NCI-H2196 (cell line): ENCODE measurements at regions not wholly inside any gene's neighbourhood (a gene's known extent, or its start where the extent isn't known, plus 50 kb on each side); places are given as distances from the start of the nearest gene placed in this dataset.

Experiments
- DNase-seq: peaks from one replicate; lab custom pipeline; 2025; ENCODE audit not compliant: unreplicated experiment; lab: John Stamatoyannopoulos, UW

- DNase-seq: no peak
Observed at GRCh38 chr3:117434661-117435412, 725.3 kb downstream of the TUSC7 start.

GRCh38 chr3:117435506-117435905 lies 725.9 kb downstream of the TUSC7 start:
- DNase-seq: no peak

DNA sequence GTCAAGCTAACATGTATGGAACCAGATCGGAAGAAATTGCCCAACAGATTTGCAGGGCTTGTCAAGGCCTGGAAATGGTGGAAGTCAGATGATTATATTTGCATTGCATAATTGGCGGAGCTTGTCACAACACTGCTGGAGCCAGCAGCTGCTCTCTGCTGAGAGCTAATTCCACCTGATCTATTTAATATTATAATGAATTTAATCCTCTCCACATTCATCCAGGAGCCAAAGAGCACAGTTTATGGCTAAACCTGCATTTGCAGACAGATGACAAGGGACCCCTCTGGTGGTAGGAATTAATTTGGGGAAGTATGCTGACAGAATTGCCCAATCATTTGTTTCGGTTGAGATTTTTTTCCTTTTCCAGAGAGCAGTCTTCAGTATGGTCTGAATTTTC lies 730.2 kb downstream of the TUSC7 start:
- peak; percentile 87 for DNase-seq

GRCh38 chr3:117441851-117442250 lies 732.3 kb downstream of the TUSC7 start:
- no peak for DNase-seq

GRCh38 chr3:117442566-117442965 lies 733.0 kb downstream of the TUSC7 start:
- DNase-seq: no peak

DNA sequence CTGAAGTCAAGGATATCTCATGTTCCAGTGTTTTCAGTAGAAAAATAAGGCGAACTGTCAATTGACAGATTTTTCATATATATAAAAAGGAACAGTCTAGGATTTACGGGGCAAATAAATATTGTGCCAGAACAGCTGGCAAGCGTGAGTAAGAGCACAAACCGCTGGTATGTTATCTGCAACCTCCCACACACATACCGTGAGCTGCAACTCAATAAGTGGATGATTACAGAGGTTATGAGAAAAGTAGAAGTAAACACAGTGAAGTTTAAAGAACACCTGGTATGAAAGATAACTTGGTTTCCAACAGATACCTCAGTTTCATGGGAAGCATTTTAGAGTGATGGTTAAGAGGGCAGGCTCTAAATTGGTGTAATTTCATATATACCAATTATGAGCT lies 733.4 kb downstream of the TUSC7 start:
- no peak for DNase-seq

DNA sequence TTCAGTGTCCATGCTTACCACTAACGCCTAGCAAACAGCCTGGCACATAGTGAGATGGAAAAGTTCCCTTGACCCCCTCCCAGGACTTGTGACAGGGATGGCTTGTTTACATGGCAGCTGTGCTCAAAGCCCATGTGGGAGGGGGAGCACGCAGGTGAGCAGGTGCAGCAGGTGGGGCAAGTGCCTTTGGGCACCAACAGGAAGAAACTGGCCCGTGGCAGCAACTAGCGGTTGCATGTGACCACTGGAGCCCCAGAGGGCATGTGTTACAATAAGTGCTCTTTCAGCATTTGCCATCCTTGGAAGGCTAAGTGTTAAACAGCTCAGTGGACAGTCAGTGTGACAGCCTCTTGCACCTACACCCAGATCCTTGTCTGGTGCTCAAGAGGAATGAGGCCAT lies 734.6 kb downstream of the TUSC7 start:
- no peak for DNase-seq

DNA sequence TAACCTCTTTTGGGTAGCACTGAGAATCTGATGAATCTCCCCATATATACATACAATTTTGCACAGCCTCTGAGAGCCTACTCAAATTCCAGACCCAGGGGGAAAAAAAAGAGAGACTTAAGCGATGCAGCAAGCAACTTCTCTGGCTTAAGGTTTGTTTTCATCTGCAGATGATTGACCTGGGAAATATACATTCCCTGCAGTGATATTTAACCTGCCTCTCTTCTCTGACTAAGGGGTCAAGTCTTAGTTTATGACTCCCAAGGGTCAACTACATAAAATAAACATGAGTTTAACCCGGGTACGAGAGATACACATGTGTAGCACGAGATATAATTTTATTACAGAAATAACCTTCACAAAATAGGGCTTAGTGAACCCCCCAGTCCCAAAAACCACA lies 737.8 kb downstream of the TUSC7 start:
- DNase-seq: no peak

GRCh38 chr3:117450026-117450425 lies 740.4 kb downstream of the TUSC7 start:
- no peak for DNase-seq

DNA sequence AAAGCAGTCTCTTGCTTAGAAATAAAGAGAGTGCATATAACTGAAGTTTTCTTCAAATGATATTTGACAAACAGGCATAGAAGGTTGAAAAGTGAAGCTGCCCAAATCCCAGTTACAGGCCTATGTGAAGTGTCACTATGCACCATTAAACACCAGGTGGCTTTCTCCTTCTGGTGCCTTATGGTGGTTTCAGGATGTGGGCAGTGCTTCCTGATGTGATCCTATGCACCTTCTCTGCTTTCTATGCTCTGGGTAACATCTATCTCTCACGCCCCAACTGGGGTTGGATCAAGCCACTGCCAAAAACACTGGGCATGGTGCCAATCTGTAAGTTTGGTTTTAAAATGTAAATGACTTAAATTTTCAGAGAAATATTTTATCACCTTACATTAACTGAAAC lies 744.7 kb downstream of the TUSC7 start:
- peak; percentile 20 for DNase-seq

GRCh38 chr3:117454908-117455307 lies 745.3 kb downstream of the TUSC7 start:
- no peak for DNase-seq

GRCh38 chr3:117455782-117456181 lies 746.2 kb downstream of the TUSC7 start:
- no peak for DNase-seq

DNA sequence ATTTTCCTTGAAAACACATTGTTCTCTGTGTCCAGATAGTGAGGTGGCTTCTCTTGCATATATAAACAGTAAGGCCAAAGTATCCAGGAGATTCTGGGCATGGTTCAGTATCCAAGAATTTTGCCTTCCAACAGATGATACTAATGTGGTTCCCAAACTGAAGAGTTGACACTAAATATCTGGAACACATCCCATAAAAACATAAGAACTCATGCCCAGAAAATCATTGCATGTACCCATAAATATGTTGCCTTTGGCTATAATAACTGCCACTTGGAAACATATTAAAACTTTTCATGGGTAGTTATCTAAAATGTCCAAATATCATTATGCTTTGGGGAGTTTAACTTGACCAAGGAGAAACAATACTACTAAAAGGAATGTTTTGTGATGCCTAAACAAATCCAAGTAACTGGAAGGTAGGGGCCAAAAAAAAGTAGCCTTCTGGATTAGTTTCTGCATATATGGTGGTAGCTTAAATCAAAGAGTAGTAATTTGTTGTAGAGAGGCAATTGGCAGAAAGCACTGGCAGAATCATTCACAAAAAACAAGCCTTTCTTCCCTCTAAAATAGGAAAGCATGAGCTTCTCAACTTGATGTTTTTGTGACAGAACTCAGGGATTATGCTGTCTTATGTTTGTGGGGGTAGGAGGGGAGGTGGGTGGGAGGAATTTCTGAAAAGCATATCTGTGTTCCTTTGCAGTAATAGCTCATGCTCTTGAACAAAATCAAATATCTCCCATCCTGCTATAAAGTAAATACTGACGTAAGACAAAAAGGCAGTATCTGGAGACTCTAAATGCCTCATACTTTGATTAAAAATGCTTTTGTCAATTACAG lies 753.9 kb downstream of the TUSC7 start:
- DNase-seq: no peak

GRCh38 chr3:117471831-117472230 lies 762.3 kb downstream of the TUSC7 start:
- no peak for DNase-seq

DNA sequence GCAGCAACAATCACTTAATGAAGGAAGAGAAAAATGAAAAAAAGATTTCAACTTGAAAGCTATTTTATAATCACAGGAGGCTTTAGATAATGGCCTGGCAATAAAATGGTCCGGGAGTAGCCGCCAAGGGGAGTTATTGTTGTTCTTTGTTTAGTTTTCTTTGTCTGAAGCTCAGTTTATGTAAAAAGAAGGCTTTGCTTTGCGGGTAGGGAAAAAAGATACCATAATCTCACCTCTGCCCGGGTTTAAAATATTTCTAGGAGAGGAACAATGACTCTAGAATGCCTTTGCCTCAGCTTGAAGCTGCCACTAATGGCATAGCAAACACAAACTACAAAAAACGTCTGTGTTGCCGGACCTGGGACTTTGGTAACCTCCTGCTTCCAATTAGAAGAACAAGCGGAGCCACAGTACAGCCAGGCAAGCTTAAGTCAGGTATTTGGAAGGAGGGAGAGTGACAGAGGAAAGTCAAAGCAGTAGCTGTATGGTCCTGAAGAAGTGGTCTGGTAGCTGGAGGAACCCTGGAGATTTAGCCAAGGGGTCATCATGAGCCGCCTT lies 764.5 kb downstream of the TUSC7 start:
- DNase-seq: peak; percentile 19

DNA sequence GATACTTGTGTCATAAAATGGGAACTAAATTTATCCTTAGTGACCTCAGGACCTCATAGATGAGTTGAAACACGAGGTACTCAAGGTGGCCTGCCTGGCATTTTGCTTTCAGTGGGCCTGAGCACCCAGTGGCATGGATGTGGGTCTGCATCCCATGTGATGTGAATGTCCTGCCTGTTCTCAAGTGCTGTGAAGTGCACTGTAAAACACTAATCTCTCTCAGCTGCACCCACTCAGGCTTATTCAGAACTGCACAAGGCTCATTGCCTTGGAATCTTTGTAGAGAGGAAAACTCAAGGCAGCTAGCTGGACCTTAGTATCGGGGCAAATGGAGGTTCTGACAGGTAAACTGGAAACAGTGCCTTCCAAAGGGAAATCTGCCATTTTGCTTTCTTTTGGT lies 767.0 kb downstream of the TUSC7 start:
- no peak for DNase-seq

- DNase-seq: no peak
Observed at GRCh38 chr3:117477214-117477755, 767.7 kb downstream of the TUSC7 start.

DNA sequence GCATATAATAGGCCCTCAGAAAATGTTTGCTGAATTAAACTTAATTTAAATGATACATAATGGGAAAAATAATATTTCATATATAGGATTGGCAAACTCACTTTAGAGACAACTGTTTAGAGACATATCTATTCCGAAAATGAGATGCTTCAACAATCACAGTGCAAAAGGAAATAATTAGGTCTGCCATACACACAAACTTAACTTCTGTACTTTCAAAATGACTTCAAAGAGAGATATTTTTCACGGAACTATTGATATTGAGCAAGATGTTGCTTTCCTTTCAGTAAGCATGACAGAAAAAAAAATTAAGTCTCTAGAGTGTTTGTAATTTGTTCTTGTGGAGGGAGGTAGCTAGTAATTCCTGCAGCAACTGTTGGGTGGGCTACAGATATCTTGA lies 769.5 kb downstream of the TUSC7 start:
- no peak for DNase-seq

- DNase-seq: no peak
Observed at GRCh38 chr3:117480525-117480924, 770.9 kb downstream of the TUSC7 start.

DNA sequence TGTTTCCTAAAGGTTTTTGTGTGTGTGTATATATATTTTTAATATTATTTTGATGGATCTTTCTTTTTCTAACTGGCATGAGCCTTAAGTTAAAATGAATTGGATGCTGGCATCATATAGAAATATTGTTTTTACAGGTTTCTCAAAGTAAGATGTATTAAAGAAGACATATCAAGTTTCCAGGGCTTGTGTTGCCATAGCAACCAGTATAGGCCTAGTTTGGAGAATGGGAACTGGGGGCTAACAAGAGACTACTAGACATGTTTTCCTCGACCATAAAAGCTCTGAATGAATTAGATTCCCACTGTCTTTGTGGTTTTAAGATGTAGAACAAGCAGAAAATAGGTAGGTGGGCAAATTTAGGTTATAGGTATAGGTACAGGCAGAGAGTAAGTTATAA lies 771.4 kb downstream of the TUSC7 start:
- no peak for DNase-seq

DNA sequence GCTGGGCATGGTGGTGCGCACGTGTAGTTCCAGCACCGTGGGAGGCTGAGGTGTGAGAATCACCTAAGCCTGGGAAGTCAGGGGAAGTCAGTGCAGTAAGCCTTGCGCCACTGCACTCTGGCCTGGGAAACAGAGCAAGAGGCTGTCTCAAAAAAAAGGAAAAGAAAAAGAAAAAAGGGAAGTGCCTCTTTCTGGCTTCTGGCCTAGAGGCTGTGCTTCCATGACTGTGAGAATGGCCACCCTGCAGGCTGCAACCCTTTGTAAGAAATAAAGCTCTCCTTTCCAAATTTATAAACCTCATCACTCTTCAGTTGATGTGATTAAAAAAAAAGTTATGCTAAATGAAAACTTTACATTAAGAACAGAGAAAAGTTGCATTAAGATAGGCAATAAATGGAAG lies 774.3 kb downstream of the TUSC7 start:
- no peak for DNase-seq

GRCh38 chr3:117485841-117486240 lies 776.3 kb downstream of the TUSC7 start:
- no peak for DNase-seq
